Left lung (tissue), 4 donors: ENCODE measurements at regions not wholly inside any gene's neighbourhood (a gene's known extent, or its start where the extent isn't known, plus 50 kb on each side); places are given as distances from the start of the nearest gene placed in this dataset.

Source experiments
- ATAC-seq: fragments of 200-7000 bp; cut with Tn5 transposase; one replicate; pipeline ENCODE4 v1.9.1; 2020; ENCODE audit warnings: moderate library complexity
- DNase-seq, 4 donors: peaks; one replicate each; pipeline ENCODE4 v3.0.0-alpha.2; 2013 to 2020
- H3K27ac ChIP-seq, 2 donors: fragments of 200-600 bp; sonication (generic) in 1 of 2; one replicate each; pipeline versions ENCODE4 v1.5.0 to v1.8.0; 2020 to 2021
- H3K27me3 ChIP-seq, 2 donors: fragments of 200-600 bp; sonication (generic) in 1 of 2; one replicate each; pipeline versions ENCODE4 v1.5.0 to v1.8.0; 2020 to 2021
- H3K36me3 ChIP-seq, 2 donors: fragments of 200-600 bp; sonication (generic) in 1 of 2; one replicate each; pipeline versions ENCODE4 v1.5.0 to v1.8.0; 2020 to 2021
- H3K4me1 ChIP-seq, 2 donors: fragments of 200-600 bp; one replicate each; pipeline ENCODE4 v1.8.0; 2021
- H3K4me3 ChIP-seq, 2 donors: fragments of 200-600 bp; sonication (generic) in 1 of 2; one replicate each; pipeline versions ENCODE4 v1.5.0 to v1.8.0; 2020 to 2021; ENCODE audit warnings: mild to moderate bottlenecking in 1 of 2
- H3K9me3 ChIP-seq, 2 donors: fragments of 200-600 bp; sonication (generic) in 1 of 2; one replicate each; pipeline versions ENCODE4 v1.5.0 to v1.8.0; 2020 to 2021
- CTCF ChIP-seq, 2 donors: fragments of 200-600 bp; sonication (generic) in 1 of 2; IDR thresholded peaks; one replicate each; pipeline versions ENCODE4 v1.5.0 to v1.8.0; 2021; ENCODE audit warnings: antibody characterized with exemption in 2 of 2
- intact Hi-C, 2 donors: fragments of 100-400 bp; cut with DNase I; formaldehyde crosslinking; loops; one replicate each; pipeline versions ENCODE4 v1.11.2 to v1.14.2; 2022
- donor health status: DM: no; HTN: yes; CAD: no.
- donor health status: DM: no; HTN: no; CAD: no.

DNA sequence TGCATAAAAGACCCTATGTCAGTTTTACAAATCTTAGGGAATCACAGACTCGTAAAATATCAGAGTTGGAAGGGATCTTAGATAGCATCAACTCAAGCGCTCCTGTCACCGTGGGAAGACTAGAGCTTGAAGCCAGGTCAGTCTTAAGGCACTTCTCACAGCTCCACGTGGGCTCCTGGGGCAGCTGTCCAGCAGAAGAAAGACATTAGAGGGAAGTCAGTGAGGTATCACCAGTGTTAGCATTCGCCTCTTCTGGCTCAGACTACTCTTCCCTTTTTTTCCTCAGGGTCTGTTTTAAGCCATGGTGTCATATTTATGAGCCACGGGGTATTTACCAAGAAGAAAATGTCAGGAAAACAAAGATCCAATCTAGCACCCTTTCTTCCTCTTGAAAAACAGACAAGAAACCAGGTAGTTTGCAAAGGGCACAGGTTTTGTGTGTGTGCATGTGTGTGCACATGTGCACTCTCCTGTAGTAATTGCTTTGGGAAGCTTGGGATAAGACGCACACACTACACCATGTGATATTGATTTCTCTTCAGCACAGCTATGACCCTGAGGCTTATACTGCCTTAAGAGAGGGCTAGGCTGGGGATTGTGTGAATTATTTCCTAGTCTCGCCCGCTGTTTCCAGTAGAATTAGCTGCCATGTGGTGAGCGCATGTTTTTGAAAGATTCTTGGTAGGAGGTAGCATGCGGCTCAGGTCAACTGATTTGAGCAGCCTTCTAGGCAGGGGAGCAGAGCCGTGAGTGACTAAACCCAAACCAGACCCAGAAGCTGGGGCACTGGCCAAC is 61.0 kb upstream of the ELAC2 start:
- DNase-seq: no peak
- Histone ChIP-seq H3K36me3 (no peaks in the 10 kb centered on the region), H3K27me3 (no peaks in the 10 kb centered on the region), H3K9me3 (no peaks in the 10 kb centered on the region), H3K4me1 (no peaks in the 10 kb centered on the region), H3K27ac (no peak overlapping the region), H3K4me3 (no peak overlapping the region)
- no peak for ATAC-seq
- TF ChIP-seq CTCF (IDR thresholded peaks at IDR 0.05): no peak
- intact Hi-C loops: no loop called here

DNA sequence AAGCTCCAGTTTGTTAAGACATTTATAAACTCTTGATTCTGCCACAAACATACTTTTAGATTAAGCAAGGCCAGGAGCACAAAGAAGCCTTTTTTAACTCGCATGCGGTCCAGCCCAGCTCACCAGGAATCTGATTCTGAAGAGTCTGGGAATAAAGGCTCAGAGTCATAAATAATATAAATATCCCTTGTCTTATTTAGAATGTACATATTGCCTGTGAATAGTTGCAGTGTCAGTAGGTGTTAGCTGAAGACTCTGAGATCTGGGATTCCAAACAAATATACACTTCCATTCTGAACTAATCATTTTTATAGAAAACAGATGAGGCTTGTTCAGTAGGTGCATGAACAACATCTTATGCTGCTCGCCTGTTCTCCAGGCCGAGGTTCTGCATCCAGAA is 59.1 kb upstream of the ELAC2 start:
- Histone ChIP-seq H3K4me1 (no peaks in the 10 kb centered on the region), H3K4me3 (no peak overlapping the region), H3K36me3 (no peaks in the 10 kb centered on the region), H3K27me3 (no peaks in the 10 kb centered on the region), H3K9me3 (no peaks in the 10 kb centered on the region), H3K27ac (no peak overlapping the region)
- ATAC-seq (no peak), DNase-seq (no peak)
- no peak for TF ChIP-seq CTCF (IDR thresholded peaks at IDR 0.05)
- intact Hi-C loops: no loop called here

GRCh38 chr17:13074026-13074425 is 56.2 kb upstream of the ELAC2 start:
- no peaks in the 10 kb centered on the region for H3K9me3 ChIP-seq
- intact Hi-C loops: no loop called here
- DNase-seq (no peak), ATAC-seq (no peak)
- no peaks in the 10 kb centered on the region for H3K27me3 ChIP-seq
- H3K36me3 ChIP-seq: no peaks in the 10 kb centered on the region
- no peak for TF ChIP-seq CTCF (IDR thresholded peaks at IDR 0.05)
- H3K27ac ChIP-seq: no peak overlapping the region
- no peaks in the 10 kb centered on the region for H3K4me1 ChIP-seq
- H3K4me3 ChIP-seq: no peak overlapping the region

DNA sequence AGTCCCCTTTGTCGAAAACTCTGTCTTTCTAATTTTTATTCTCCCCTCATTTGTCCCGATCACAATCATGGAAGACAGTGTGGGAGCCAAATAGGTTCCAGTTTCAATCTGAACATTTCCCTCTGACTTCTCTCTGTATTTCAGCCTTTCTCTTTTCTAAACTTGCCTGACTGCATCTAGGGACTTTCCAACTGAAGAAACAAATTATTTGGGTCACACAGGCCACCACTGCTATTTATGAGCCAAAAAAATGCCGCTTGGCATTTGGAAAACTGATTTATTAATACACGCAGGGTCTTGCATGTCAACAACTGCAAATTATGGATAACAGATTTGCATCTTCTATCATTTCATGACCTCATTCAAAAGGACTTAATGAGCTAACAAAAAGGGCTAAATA is 55.2 kb upstream of the ELAC2 start:
- no peak for DNase-seq
- no peak for ATAC-seq
- intact Hi-C loops: no loop called here
- no peak for TF ChIP-seq CTCF (IDR thresholded peaks at IDR 0.05)
- Histone ChIP-seq H3K4me3 (no peak overlapping the region), H3K9me3 (peaks cover 0 to 3% of the 10 kb centered on the region in 2 donors), H3K36me3 (no peaks in the 10 kb centered on the region), H3K27ac (no peak overlapping the region), H3K4me1 (no peaks in the 10 kb centered on the region), H3K27me3 (no peaks in the 10 kb centered on the region)

DNA sequence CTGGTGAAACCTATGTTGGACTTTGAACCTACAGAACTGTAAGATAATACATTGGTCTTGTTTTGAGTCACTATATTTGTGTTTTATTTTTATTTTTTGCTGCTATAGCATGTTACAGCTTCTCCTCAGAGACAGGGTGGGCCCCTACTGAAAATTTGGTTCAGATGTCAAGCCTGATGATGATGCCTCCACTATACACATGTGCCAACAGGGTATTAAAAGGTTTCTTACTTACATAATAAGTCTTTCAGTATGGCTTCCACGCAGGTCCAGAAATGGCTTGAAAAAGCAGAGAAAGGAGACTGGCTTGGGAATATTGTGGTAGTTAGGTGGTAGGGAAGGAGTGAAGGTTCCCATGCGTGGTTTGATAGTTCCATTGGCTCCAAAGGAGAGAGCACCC is 52.9 kb upstream of the ELAC2 start:
- Histone ChIP-seq H3K9me3 (peaks cover 0 to 10% of the 10 kb centered on the region in 2 donors), H3K4me3 (no peak overlapping the region), H3K27ac (no peak overlapping the region), H3K4me1 (no peaks in the 10 kb centered on the region), H3K36me3 (no peaks in the 10 kb centered on the region), H3K27me3 (no peaks in the 10 kb centered on the region)
- intact Hi-C loops: no loop called here
- no peak for TF ChIP-seq CTCF (IDR thresholded peaks at IDR 0.05)
- DNase-seq (no peak), ATAC-seq (no peak)
